ENCODE measurements at regions not wholly inside any gene's neighbourhood (a gene's known extent, or its start where the extent isn't known, plus 50 kb on each side); places are given as distances from the start of the nearest gene placed in this dataset.
"Not testable (repeated sequence)": the region's sequence is repeated elsewhere in the genome, so short reads cannot be mapped to it uniquely, and the experiment has no call there.

- not testable (repeated sequence) for DNase-seq (ENCODE audit: low read depth in 4 of 4, low spot score in 1 of 4)
Measured at GRCh38 chr5:56665117-56665516, 150.2 kb upstream of the MAP3K1 start.

DNA sequence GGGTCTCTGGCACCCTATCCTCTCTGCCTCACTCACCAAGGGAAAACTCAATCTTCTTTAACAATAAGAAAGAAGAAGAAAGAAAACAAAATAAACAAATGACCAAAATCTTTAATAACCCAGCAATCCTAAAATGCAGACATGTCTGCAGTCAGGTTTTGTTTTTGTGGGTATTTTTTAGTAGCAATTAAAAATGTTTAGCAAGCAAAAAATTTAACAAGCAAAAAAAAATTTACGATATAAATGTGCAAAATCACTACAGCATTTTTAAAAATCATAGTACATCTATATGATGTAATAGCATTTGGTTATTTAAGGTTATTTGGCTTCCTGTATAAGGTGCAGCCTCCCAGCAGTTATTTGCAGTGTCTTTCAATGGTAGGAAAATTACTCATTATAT is 151.3 kb upstream of the MAP3K1 start:
- DNase-seq (ENCODE audit: low read depth in 4 of 4, low spot score in 1 of 4) = no peak

- no peak for DNase-seq (ENCODE audit: low read depth in 4 of 4, low spot score in 1 of 4)
Measured at GRCh38 chr5:56663523-56663922, 151.8 kb upstream of the MAP3K1 start.

DNA sequence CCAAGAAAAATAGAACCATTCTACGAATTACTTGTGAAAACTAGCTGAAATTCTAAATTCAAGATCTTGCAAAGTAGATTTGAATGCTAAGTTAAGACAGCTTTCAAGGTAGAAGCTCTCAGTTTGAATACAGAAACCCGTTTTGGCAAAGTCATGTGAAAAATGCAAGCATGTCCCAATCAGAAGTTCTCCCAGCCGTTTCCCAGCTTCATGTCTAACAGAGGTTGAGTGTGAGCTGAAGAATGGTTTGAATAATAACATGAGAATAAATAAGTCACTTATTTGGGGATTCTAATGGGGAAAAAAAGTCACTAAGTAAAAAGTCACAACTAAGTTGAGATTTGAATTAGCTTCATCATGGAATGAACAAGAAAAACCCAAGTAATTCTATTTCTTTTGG is 152.5 kb upstream of the MAP3K1 start:
- no peak for DNase-seq (ENCODE audit: low read depth in 4 of 4, low spot score in 1 of 4)

GRCh38 chr5:56659971-56660370 is 155.4 kb upstream of the MAP3K1 start:
- no peak for DNase-seq (ENCODE audit: low read depth in 4 of 4, low spot score in 1 of 4)

- no peak for DNase-seq (ENCODE audit: low read depth in 4 of 4, low spot score in 1 of 4)
Measured at GRCh38 chr5:56658972-56659371, 156.4 kb upstream of the MAP3K1 start.

- DNase-seq (ENCODE audit: low read depth in 4 of 4, low spot score in 1 of 4) = no peak
Measured at GRCh38 chr5:56656846-56657726, 158.3 kb upstream of the MAP3K1 start.

DNA sequence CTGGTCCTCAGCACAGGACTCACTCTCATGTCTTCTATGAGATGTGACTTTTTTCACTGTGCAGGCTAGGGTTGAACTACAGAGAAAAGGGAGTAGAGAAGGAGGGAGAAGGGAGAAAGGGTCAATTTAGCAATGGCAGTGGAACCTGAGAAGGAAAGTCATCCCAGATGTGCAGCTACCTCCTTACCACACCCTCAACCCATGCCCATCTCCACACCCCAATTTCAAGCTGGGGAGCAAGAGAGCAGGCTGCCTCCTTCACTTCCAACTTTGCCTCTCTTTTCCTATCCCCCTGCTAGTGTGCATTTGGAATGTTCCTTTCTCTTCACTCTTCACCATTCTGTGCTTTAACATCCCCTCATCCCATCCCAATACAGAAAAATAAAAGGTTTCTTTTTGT is 163.5 kb upstream of the MAP3K1 start:
- no peak for DNase-seq (ENCODE audit: low read depth in 4 of 4, low spot score in 1 of 4)

DNA sequence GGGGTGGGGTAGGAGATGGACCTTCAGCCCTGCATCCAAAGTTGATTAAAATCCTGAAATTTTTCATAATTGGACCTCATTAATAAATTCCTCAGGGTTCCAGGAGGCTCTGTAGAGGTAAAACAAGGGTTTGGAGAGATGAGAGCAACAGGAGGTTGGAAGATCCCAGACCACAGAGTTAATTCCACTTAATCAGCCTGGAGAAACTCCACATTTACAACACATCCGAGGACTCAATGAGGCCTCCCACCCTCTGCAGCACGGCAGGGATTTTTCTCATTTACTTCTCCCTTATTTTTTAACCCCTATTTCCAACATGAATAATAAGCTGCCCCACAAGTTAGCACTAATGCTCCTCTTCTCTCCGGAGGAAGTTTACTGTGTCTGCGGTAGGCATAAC is 165.0 kb upstream of the MAP3K1 start:
- DNase-seq (ENCODE audit: low read depth in 4 of 4, low spot score in 1 of 4) = no peak

GRCh38 chr5:56649569-56649968 is 165.8 kb upstream of the MAP3K1 start:
- DNase-seq (ENCODE audit: low read depth in 4 of 4, low spot score in 1 of 4) = no peak

DNA sequence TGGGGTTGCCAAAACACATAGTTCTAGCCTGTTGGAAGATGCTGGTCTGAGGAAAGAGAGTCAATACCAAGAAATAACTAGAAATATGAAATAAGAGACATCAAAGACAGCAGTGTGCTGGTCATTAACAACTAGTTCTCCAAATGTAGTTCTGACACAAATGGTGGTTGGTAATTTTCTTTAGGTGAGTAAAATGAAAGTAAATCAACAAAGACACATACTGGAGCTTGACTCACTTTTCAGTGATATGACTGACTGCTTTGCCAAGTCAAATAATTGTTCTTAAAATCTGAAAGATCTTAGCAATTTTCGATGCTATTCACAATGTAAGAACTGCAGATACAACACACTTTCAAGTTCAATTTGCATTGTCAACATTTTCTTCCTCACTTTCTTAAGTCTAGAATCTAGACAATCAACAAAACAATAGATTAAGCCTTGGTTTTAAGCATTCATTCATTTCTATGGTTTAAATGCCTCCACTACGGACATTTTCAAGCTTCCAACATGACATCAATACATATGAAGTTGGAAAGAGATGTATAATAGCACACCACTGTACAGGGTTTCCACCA is 166.8 kb upstream of the MAP3K1 start:
- DNase-seq (ENCODE audit: low read depth in 4 of 4, low spot score in 1 of 4) = no peak

- no peak for DNase-seq (ENCODE audit: low read depth in 4 of 4, low spot score in 1 of 4)
Measured at GRCh38 chr5:56647099-56647850, 168.1 kb upstream of the MAP3K1 start.

DNA sequence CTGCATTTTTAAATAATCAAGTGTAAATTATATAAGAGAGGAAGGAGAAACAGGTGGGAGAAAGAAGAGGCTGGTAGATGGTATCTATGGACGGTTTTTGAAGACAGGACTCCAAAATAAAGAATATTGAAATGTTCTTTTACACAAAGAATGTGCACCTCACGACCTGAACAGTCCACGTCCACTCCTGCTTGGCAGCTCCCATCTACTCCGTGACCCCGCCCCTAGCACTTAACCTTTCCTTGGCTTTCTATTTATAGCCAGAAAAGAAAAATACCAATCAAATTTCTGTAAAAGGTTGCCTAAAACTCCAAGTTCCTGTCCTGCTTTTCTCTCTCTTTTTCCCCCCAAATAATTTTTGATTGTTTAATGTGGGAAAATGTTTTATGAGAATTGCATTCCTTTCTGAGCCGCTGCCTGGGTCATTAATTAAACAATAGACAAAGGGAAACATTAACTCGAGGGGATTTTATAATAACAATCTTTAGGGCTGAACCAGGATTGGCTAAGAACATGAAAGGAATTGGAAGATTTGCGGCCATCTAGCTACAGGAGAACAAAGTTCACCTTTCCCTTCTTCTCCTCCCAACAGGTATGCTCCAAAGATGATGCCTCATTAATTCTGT is 173.6 kb upstream of the MAP3K1 start:
- DNase-seq (ENCODE audit: low read depth in 4 of 4, low spot score in 1 of 4) = no peak

- no peak for DNase-seq (ENCODE audit: low read depth in 4 of 4, low spot score in 1 of 4)
Measured at GRCh38 chr5:56640763-56641406, 174.5 kb upstream of the MAP3K1 start.

DNA sequence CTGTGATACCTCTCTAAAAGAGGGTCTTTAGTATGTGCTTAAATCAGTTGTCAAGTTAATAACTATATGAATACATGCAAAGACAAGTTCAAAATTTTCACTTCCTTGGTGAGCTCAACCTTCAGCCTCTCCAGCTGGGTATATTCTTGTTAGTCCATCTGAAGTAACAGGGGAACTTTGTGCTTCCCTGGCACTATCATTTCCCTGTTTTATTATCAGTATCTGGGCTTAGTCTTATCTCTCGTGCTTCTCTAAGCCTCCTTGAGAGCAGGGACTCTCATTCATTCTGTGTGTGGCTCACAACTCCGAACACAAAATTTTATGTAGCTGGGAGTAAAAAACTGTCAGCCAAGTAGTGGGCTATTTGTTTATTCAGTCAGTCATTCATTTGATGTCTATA is 175.9 kb upstream of the MAP3K1 start:
- no peak for DNase-seq (ENCODE audit: low read depth in 4 of 4, low spot score in 1 of 4)

DNA sequence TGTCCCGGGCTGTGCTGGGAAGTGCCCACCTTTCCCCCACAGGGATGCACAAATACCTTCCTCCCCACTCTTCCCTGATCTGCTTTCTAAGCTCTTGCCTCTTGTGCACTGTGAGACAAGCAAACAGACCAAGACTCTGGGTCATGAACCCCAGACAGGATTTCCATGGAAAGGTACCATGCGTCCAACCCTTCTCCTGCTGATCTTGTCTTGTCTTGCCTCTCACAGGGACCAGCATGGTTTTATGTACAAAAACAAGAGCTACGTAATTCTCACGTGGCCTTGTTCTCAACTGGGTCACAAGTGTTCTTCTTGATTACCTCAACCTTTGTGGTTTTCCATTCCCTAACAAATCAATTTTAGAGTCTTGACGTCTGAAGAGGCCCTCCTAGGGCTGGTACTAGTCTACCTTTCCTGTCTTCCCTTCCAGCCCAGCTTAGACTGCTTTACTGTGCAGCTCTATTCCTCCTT is 176.5 kb upstream of the MAP3K1 start:
- DNase-seq (ENCODE audit: low read depth in 4 of 4, low spot score in 1 of 4) = no peak

DNA sequence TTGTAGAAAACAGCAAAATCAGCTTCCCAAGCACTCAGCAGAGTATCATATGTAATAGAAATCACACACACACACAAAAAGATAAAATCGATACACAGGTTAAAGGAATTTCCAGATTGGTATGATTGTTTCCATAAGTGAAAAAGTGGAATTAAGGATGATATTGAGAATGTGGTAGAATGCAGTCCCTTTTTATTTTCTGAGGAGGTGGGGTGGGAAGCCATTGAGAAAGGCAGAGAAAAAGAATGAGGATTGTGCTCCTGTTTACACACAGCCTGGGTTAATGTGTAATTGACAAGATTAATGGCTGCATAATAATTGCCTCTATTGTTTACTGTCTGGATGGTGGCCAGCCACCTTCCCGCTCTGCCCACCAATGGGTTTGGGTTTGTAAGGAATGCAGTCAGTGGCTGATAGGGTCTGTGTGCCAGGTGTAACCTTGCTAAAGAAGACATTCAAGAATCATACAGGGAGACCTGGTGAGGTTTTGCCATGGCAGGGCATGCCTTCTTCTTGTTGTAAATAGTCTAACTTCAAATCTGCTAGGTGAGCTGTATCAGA is 177.2 kb upstream of the MAP3K1 start:
- no peak for DNase-seq (ENCODE audit: low read depth in 4 of 4, low spot score in 1 of 4)

- DNase-seq (ENCODE audit: low read depth in 4 of 4, low spot score in 1 of 4) = no peak
Measured at GRCh38 chr5:56637321-56637920, 177.9 kb upstream of the MAP3K1 start.

- DNase-seq (ENCODE audit: low read depth in 4 of 4, low spot score in 1 of 4) = no peak
Measured at GRCh38 chr5:56633950-56634349, 181.4 kb upstream of the MAP3K1 start.

GRCh38 chr5:56632939-56633338 is 182.4 kb upstream of the MAP3K1 start:
- DNase-seq (ENCODE audit: low read depth in 4 of 4, low spot score in 1 of 4) = no peak

All from stimulated activated CD4-positive, alpha-beta T cell treated with anti-CD3 and anti-CD28 coated beads, Interleukin-1b, Interleukin-23, amount 100 ng/mL, for 24 hours (primary cell).